Heart left ventricle (tissue), 16 donors: ENCODE measurements at regions not wholly inside any gene's neighbourhood (a gene's known extent, or its start where the extent isn't known, plus 50 kb on each side); places are given as distances from the start of the nearest gene placed in this dataset.
A peak's percentile ranks its signal among the peaks of the same experiment; 100 is the strongest.

Experiments used
- ATAC-seq, 4 donors: fragments of 200-7000 bp; cut with Tn5 transposase; one replicate each; pipeline ENCODE4 v1.9.1; 2020 to 2022; ENCODE audit warnings: moderate library complexity in 4 of 4, mild to moderate bottlenecking in 3 of 4, moderate number of reproducible peaks in 1 of 4
- DNase-seq, 5 donors: peaks; one replicate each; pipeline ENCODE4 v3.0.0-alpha.2; 2020
- H3K27ac ChIP-seq, 12 donors: fragments of 200-600 bp; sonication (generic) in 4 of 12; one replicate each; pipeline versions ENCODE4 v1.5.0 to v1.8.0; 2016 to 2022; ENCODE audit warnings: mild to moderate bottlenecking in 2 of 12
- H3K27me3 ChIP-seq, 9 donors: fragments of 200-600 bp; sonication (generic) in 2 of 9; one replicate each; pipeline versions ENCODE4 v1.5.1 to v1.8.0; 2016 to 2022; ENCODE audit warnings: mild to moderate bottlenecking in 3 of 9
- H3K36me3 ChIP-seq, 9 donors: fragments of 200-600 bp; sonication (generic) in 2 of 9; one replicate each; pipeline versions ENCODE4 v1.5.0 to v1.8.0; 2018 to 2022; ENCODE audit warnings: mild to moderate bottlenecking in 2 of 9
- H3K4me1 ChIP-seq, 12 donors: fragments of 200-600 bp; sonication (generic) in 4 of 12; one replicate each; pipeline versions ENCODE4 v1.5.0 to v1.8.0; 2016 to 2022; ENCODE audit warnings: mild to moderate bottlenecking in 3 of 12
- H3K4me3 ChIP-seq, 12 donors: fragments of 200-600 bp; sonication (generic) in 4 of 12; one replicate each; pipeline versions ENCODE4 v1.5.0 to v1.8.0; 2017 to 2022; ENCODE audit warnings: mild to moderate bottlenecking in 9 of 12, moderate library complexity in 4 of 12
- H3K9me3 ChIP-seq, 12 donors: fragments of 200-600 bp; sonication (generic) in 4 of 12; one replicate each; pipeline versions ENCODE4 v1.5.0 to v1.8.0; 2016 to 2022; ENCODE audit warnings: mild to moderate bottlenecking in 1 of 12
- POLR2A ChIP-seq, 2 donors: fragments of 450-650 bp; IDR thresholded peaks; one replicate each; pipeline ENCODE4 v1.6.1; 2017; ENCODE audit warnings: antibody characterized with exemption in 2 of 2, mild to moderate bottlenecking in 2 of 2, moderate library complexity in 2 of 2
- WGBS, 4 donors: extraction: QIAGEN DNeasy Blood & Tissue Kit in 2 of 4; methylation state at CpG; one replicate each; pipeline versions ENCODE4 v1.1.5 to v1.1.7; 2013 to 2018; 5-methylcytosine and 5-hydroxymethylcytosine counted together
- intact Hi-C, 10 donors: fragments of 100-400 bp; cut with DNase I; formaldehyde crosslinking; loops; one replicate each; pipeline versions ENCODE4 v1.11.1 to v1.14.2; 2022
- TF ChIP-seq, protein P1 (sequence below), 12 donors: fragments of 200-600 bp; sonication (generic) in 4 of 12; IDR thresholded peaks; one replicate each; pipeline versions ENCODE4 v1.5.0 to v1.8.0; 2018 to 2022; ENCODE audit warnings: antibody characterized with exemption in 12 of 12, mild to moderate bottlenecking in 5 of 12
- donor health status: ischemic (EF 13 %, LVEDD 7.1; RV severe dilation, severe dysfunction).
- donor health status: healthy with polysubstance abuse.
- donor health status: DM: no; HTN: yes; CAD: no.
- donor health status: DM: no; HTN: no; CAD: no.
- donor health status: ischemic (EF 25% LVEDD 6.9; RV normal size, moderate dysfunction).
- donor health status: ischemic (EF 25% LVEDD 5.7; RV mildly dilated, moderate dysfunction).
- donor health status: healthy.
- donor health status: DM: yes; HTN: yes; CAD: no.
- donor health status: ischemic (EF 35%, LVEDD 5.7; RV mildly dilated, moderate dysfunction).
- donor health status: nonischemic (EF 11% LVEDD 7.7; RV severe dilation, severe dysfunction).
- donor health status: DM: yes; HTN: yes; CAD: no.
- donor health status: PGD.
- donor health status: ischemic (EF 29% LVEDD 5.4; RV normal size, mild dysfunction).
- donor health status: nonischemic (EF 23%, LVEDD 6.1; RV moderate dilation, normal function).

DNA sequence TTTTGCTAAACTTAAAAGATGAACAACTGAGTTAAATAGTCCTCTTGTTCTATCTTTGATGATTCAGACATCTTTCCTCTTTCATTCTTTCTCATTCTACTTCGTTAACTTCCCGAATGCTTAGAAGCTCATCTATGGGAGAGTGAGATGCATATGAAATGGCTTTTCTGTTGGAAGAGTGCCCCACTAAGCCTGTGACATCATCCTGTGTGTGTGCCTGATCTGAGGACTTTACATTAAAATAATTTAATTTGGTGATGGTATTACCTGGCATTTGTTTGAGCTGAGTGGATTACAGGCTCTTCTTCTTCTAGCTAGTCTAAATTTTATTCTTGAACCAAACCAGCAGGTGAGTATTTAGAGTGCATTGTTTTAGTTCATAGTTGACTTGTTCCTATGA, 626.5 kb downstream of the QKI start:
- Histone ChIP-seq H3K27ac (no peak overlapping the region), H3K9me3 (no peaks in the 10 kb centered on the region), H3K27me3 (no peaks in the 10 kb centered on the region), H3K4me1 (peaks cover 0 to 12% (median 0%) of the 10 kb centered on the region in 12 donors), H3K36me3 (no peaks in the 10 kb centered on the region), H3K4me3 (no peak overlapping the region)
- TF ChIP-seq POLR2A (IDR thresholded peaks at IDR 0.05) = no peak
- TF ChIP-seq, protein P1, sequence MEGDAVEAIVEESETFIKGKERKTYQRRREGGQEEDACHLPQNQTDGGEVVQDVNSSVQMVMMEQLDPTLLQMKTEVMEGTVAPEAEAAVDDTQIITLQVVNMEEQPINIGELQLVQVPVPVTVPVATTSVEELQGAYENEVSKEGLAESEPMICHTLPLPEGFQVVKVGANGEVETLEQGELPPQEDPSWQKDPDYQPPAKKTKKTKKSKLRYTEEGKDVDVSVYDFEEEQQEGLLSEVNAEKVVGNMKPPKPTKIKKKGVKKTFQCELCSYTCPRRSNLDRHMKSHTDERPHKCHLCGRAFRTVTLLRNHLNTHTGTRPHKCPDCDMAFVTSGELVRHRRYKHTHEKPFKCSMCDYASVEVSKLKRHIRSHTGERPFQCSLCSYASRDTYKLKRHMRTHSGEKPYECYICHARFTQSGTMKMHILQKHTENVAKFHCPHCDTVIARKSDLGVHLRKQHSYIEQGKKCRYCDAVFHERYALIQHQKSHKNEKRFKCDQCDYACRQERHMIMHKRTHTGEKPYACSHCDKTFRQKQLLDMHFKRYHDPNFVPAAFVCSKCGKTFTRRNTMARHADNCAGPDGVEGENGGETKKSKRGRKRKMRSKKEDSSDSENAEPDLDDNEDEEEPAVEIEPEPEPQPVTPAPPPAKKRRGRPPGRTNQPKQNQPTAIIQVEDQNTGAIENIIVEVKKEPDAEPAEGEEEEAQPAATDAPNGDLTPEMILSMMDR (IDR thresholded peaks at IDR 0.05) = no peak
- DNase-seq = no peak
- no peak for ATAC-seq
- intact Hi-C loops = no loop called here
- 90 to 98% (median 95%) methylated on average over 2 of the region's 2 CpGs for WGBS, 4 donors

DNA sequence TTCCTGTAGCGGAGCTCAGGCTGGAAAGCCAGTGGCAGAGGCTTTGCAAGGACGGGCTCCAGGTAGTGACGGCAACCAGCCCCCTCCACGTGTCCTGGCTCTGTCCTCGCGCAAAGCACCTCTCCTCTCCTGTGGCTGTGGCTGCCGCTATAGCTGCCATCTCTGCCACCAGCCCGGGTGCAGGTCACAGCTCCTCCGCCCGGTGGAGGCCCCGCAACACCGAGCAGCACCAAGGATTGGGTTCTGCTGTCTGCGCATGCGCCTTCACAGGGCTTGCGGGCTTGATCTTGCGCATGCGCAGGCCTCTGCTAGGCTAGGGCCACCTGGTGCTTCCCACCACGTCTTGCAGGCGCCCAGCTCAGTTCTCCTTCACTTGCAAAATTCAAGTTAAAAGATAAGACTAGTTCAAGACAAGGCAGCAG, 625.4 kb downstream of the QKI start:
- Histone ChIP-seq H3K9me3 (no peaks in the 10 kb centered on the region), H3K27me3 (no peaks in the 10 kb centered on the region), H3K27ac (no peak overlapping the region), H3K36me3 (no peaks in the 10 kb centered on the region), H3K4me3 (peak overlapping the region in 5 of 12 donors; percentile 0 to 46 (median 14)), H3K4me1 (peaks cover 0 to 12% (median 0%) of the 10 kb centered on the region in 12 donors)
- peak in 2 of 4 donors; percentile 73 to 84 for ATAC-seq
- no peak for TF ChIP-seq POLR2A (IDR thresholded peaks at IDR 0.05)
- TF ChIP-seq, protein P1 (IDR thresholded peaks at IDR 0.05) = peak in 4 of 12 donors; percentile 6 to 30 (median 14)
- intact Hi-C loops = no loop called here
- peak in 4 of 5 donors; percentile 31 to 71 (median 56) for DNase-seq
- WGBS, 4 donors = 79 to 98% (median 91%) methylated on average over 13 to 19 of the region's 19 CpGs

DNA sequence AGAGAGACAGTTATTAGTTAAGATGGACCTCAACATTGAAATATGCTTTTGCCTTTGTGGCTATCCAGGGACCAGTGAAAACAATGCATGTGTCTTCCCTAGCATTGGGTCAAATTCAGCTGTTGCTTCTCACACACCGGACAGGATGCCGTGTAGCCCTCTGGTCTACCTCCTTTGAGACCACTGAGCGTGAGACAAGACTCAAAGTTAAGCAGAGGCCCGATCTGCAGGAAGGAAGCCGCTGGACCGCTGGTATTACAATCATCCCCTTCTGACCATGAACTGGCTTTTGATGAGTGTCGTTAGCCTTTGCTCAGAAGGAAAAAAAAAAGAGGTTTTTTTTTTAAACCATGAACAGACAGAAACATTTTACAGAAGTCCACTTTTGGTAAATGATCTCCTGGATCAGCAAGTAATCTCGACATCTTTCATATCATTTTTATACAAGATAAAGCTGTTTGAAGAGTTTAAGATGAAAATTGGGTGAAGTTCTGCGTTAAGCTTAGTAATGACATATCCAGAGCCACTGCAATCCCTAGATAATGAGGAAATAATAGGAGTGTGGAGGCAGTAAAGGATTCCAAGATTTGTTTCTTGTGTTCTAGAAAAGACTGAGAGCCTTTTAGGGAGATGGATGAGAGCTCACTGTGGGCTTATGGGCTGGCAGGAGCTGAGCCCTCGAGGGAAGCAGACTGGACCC, 622.8 kb downstream of the QKI start:
- H3K27ac ChIP-seq = peak overlapping the region in 2 of 12 donors; percentile 13 to 18
- H3K36me3 ChIP-seq = no peaks in the 10 kb centered on the region
- H3K9me3 ChIP-seq = no peaks in the 10 kb centered on the region
- no peak overlapping the region for H3K4me3 ChIP-seq
- TF ChIP-seq POLR2A (IDR thresholded peaks at IDR 0.05) = no peak
- TF ChIP-seq, protein P1 (IDR thresholded peaks at IDR 0.05) = no peak
- H3K27me3 ChIP-seq = no peaks in the 10 kb centered on the region
- peak in 1 of 4 donors; percentile 89 for ATAC-seq
- 43 to 63% (median 51%) methylated on average over 10 of the region's 10 CpGs for WGBS, 4 donors
- peak in 1 of 5 donors; percentile 36 for DNase-seq
- intact Hi-C loops = no loop called here
- peaks cover 0 to 12% (median 0%) of the 10 kb centered on the region in 12 donors for H3K4me1 ChIP-seq

DNA sequence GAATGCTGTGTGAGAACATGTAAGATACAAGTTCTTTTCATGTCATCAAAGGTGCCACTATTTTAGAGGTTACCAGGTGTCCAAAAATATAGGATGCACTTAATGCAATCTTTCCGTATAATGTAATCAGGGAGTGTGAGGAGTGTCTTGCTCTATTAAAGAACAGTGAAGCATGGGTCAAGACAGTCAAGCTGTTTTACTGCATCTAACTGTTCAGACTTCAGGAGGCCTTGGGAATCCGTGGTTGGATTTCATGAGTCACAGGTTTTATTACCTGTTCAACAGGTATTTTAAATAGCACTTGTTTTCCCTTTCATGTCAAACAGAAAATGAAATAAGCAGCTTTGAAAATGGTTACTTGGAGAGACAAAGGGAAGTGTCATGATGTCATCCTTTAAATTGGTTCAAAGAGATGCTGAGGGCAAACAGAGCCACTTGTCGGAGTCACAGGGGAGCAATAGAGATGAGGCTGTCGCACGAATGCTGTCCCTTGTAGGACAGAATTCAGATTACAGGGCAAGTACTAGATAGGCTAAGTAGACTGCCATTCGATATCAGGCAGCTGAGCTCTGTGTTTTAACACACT, 621.5 kb downstream of the QKI start:
- Histone ChIP-seq H3K4me1 (peaks cover 0 to 12% (median 0%) of the 10 kb centered on the region in 12 donors), H3K27ac (no peak overlapping the region), H3K27me3 (no peaks in the 10 kb centered on the region), H3K4me3 (no peak overlapping the region), H3K36me3 (no peaks in the 10 kb centered on the region), H3K9me3 (no peaks in the 10 kb centered on the region)
- intact Hi-C loops = no loop called here
- peak in 1 of 4 donors; percentile 50 for ATAC-seq
- TF ChIP-seq, protein P1 (IDR thresholded peaks at IDR 0.05) = no peak
- no peak for TF ChIP-seq POLR2A (IDR thresholded peaks at IDR 0.05)
- WGBS, 4 donors = 55 to 73% (median 65%) methylated on average over 6 of the region's 6 CpGs
- DNase-seq = no peak
